ENCODE measurements at regions not wholly inside any gene's neighbourhood (a gene's known extent, or its start where the extent isn't known, plus 50 kb on each side); places are given as distances from the start of the nearest gene placed in this dataset.

DNA sequence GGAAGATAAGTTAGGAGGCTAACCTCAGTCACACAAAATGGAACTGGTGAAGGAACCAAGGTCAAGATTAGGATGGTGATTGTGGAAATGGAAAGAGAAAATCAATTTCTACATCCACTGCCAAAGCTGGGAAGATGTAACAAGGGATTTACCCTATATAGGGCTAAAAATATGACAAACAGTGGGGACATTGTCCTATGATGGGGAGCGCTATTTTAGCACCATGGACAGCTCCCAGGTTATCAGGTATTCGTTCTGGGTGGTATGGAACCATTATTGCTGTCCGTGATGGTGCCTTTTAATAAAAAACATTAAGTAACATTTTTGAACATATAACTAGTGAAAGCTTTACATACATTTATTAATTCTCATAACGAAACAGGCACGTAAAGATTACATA is 124.0 kb downstream of the NDUFA12 start (continued):
- no peak for TF ChIP-seq ZNF432 (CRISPR knock-in tag; IDR thresholded peaks at IDR 0.05; ENCODE audit: borderline replicate concordance)
- TF ChIP-seq, protein P1, sequence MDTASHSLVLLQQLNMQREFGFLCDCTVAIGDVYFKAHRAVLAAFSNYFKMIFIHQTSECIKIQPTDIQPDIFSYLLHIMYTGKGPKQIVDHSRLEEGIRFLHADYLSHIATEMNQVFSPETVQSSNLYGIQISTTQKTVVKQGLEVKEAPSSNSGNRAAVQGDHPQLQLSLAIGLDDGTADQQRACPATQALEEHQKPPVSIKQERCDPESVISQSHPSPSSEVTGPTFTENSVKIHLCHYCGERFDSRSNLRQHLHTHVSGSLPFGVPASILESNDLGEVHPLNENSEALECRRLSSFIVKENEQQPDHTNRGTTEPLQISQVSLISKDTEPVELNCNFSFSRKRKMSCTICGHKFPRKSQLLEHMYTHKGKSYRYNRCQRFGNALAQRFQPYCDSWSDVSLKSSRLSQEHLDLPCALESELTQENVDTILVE (CRISPR knock-in tag; IDR thresholded peaks at IDR 0.05): 0 out of 2 replicates have a peak, but pooled peaks have one; percentile 50
- no peak for TF ChIP-seq SP4 (CRISPR knock-in tag; IDR thresholded peaks at IDR 0.05)
- TF ChIP-seq, protein P2, sequence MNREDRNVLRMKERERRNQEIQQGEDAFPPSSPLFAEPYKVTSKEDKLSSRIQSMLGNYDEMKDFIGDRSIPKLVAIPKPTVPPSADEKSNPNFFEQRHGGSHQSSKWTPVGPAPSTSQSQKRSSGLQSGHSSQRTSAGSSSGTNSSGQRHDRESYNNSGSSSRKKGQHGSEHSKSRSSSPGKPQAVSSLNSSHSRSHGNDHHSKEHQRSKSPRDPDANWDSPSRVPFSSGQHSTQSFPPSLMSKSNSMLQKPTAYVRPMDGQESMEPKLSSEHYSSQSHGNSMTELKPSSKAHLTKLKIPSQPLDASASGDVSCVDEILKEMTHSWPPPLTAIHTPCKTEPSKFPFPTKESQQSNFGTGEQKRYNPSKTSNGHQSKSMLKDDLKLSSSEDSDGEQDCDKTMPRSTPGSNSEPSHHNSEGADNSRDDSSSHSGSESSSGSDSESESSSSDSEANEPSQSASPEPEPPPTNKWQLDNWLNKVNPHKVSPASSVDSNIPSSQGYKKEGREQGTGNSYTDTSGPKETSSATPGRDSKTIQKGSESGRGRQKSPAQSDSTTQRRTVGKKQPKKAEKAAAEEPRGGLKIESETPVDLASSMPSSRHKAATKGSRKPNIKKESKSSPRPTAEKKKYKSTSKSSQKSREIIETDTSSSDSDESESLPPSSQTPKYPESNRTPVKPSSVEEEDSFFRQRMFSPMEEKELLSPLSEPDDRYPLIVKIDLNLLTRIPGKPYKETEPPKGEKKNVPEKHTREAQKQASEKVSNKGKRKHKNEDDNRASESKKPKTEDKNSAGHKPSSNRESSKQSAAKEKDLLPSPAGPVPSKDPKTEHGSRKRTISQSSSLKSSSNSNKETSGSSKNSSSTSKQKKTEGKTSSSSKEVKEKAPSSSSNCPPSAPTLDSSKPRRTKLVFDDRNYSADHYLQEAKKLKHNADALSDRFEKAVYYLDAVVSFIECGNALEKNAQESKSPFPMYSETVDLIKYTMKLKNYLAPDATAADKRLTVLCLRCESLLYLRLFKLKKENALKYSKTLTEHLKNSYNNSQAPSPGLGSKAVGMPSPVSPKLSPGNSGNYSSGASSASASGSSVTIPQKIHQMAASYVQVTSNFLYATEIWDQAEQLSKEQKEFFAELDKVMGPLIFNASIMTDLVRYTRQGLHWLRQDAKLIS (CRISPR knock-in tag; IDR thresholded peaks at IDR 0.05): no peak
- TF ChIP-seq MAFG (CRISPR knock-in tag; IDR thresholded peaks at IDR 0.05): no peak
- no peak for TF ChIP-seq CCDC6 (CRISPR knock-in tag; IDR thresholded peaks at IDR 0.05)
- no peak for TF ChIP-seq MBNL3 (CRISPR knock-in tag; conservative IDR thresholded peaks at IDR 0.05)
- TF ChIP-seq, protein P3, sequence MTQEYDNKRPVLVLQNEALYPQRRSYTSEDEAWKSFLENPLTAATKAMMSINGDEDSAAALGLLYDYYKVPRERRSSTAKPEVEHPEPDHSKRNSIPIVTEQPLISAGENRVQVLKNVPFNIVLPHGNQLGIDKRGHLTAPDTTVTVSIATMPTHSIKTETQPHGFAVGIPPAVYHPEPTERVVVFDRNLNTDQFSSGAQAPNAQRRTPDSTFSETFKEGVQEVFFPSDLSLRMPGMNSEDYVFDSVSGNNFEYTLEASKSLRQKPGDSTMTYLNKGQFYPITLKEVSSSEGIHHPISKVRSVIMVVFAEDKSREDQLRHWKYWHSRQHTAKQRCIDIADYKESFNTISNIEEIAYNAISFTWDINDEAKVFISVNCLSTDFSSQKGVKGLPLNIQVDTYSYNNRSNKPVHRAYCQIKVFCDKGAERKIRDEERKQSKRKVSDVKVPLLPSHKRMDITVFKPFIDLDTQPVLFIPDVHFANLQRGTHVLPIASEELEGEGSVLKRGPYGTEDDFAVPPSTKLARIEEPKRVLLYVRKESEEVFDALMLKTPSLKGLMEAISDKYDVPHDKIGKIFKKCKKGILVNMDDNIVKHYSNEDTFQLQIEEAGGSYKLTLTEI (CRISPR knock-in tag; conservative IDR thresholded peaks at IDR 0.05): no peak
- TF ChIP-seq, protein P4, sequence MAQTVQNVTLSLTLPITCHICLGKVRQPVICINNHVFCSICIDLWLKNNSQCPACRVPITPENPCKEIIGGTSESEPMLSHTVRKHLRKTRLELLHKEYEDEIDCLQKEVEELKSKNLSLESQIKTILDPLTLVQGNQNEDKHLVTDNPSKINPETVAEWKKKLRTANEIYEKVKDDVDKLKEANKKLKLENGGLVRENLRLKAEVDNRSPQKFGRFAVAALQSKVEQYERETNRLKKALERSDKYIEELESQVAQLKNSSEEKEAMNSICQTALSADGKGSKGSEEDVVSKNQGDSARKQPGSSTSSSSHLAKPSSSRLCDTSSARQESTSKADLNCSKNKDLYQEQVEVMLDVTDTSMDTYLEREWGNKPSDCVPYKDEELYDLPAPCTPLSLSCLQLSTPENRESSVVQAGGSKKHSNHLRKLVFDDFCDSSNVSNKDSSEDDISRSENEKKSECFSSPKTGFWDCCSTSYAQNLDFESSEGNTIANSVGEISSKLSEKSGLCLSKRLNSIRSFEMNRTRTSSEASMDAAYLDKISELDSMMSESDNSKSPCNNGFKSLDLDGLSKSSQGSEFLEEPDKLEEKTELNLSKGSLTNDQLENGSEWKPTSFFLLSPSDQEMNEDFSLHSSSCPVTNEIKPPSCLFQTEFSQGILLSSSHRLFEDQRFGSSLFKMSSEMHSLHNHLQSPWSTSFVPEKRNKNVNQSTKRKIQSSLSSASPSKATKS (CRISPR knock-in tag; IDR thresholded peaks at IDR 0.05): no peak
- no peak for TF ChIP-seq ZNF839 (CRISPR knock-in tag; IDR thresholded peaks at IDR 0.05; ENCODE audit: borderline replicate concordance)
- TF ChIP-seq, protein P5, sequence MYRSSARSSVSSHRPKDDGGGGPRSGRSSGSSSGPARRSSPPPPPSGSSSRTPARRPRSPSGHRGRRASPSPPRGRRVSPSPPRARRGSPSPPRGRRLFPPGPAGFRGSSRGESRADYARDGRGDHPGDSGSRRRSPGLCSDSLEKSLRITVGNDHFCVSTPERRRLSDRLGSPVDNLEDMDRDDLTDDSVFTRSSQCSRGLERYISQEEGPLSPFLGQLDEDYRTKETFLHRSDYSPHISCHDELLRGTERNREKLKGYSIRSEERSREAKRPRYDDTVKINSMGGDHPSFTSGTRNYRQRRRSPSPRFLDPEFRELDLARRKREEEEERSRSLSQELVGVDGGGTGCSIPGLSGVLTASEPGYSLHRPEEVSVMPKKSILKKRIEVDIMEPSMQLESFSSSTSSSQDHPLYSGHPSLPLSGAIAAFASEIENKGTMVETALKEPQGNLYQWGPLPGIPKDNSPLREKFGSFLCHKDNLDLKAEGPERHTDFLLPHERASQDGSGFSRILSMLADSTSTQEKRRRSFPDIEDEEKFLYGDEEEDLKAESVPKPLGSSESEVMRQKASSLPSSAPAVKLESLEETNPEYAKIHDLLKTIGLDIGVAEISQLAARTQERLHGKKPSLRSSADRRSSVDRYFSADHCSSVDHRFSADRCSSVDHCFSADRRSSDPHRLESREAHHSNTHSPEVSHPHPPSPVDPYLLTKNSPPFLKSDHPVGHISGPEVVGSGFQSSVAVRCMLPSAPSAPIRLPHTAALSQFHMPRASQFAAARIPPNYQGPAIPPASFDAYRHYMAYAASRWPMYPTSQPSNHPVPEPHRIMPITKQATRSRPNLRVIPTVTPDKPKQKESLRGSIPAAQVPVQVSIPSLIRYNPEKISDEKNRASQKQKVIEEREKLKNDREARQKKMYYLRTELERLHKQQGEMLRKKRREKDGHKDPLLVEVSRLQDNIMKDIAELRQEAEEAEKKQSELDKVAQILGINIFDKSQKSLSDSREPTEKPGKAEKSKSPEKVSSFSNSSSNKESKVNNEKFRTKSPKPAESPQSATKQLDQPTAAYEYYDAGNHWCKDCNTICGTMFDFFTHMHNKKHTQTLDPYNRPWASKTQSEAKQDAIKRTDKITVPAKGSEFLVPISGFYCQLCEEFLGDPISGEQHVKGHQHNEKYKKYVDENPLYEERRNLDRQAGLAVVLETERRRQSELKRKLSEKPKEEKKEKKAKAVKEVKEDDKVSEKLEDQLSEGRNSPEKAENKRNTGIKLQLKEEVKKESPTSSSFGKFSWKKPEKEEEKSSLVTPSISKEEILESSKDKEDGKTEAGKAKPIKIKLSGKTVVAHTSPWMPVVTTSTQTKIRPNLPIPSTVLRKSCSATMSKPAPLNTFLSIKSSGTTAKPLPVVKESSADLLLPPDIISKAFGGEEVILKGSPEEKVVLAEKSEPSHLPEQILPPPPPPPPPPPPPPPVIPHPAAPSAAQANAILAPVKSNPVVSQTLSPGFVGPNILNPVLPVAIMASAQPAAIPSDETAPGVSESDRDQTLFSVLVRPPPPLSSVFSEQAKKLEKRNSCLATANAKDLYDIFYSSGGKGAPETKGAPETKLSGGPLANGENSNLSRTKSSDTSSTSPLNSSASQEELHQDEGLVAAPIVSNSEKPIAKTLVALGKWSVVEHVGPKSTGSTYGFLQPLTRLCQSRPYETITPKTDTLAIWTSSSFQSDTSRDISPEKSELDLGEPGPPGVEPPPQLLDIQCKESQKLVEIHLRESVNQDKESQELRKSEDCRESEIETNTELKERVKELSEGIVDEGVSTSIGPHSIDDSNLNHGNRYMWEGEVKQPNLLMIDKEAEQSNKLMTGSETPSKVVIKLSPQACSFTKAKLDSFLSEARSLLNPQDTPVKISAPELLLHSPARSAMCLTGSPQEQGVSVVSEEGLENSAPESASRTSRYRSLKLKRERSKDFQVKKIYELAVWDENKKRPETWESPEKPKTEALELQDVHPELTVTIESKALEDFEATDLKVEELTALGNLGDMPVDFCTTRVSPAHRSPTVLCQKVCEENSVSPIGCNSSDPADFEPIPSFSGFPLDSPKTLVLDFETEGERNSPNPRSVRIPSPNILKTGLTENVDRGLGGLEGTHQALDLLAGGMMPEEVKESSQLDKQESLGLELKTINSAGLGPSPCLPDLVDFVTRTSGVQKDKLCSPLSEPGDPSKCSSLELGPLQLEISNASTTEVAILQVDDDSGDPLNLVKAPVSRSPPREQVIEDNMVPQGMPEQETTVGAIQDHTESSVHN (CRISPR knock-in tag; IDR thresholded peaks at IDR 0.05): no peak
- TF ChIP-seq ZFP36L2 (CRISPR knock-in tag; IDR thresholded peaks at IDR 0.05): no peak
- TF ChIP-seq KMT2B (CRISPR knock-in tag; IDR thresholded peaks at IDR 0.05): 0 out of 2 replicates have a peak, but pooled peaks have one; percentile 21
